ENCODE measurements at regions not wholly inside any gene's neighbourhood (a gene's known extent, or its start where the extent isn't known, plus 50 kb on each side); places are given as distances from the start of the nearest gene placed in this dataset.
"Not testable (repeated sequence)": the region's sequence is repeated elsewhere in the genome, so short reads cannot be mapped to it uniquely, and the experiment has no call there.

DNA sequence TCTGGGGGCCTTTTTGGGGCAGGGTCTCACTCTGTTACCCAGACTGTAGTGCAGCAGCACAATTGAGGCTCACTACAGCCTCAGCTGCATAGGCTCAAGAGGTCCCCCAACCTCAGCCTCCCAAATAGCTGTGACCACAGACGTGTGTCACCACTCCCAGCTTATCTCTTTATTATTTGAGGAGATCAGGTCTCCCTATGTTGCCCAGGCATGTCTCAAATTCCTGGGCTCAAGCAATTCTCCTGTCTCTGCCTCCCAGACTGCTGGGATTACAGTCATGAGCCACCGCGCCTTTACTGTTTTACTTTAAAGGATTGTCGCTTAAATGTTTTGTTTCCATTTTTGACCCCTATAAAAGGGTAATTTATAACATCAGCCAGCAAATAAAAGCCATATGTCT lies 502.6 kb upstream of the AUTS2 start:
- intact Hi-C loops (cut with micrococcal nuclease), result no loop called here

- intact Hi-C loops (cut with micrococcal nuclease), result no loop called here
Observed at GRCh38 chr7:69104023-69104422, 494.3 kb upstream of the AUTS2 start.

DNA sequence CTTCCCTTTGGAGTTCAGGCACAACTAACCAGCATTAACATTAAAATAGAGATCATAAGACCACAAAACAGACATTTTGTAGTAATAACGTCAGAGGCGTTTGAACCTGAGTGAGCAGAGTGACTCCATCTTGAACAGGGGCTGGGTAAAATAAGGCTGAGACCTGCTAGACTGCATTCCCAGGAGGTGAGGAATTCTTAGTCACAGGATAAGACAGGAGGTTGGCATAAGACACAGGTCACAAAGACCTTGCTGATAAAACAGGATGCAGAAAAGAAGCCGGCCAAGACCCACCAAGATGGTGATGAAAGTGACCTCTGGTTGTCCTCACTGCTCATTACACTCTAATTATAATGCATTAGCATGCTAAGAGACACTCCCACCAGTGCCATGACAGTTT lies 493.2 kb upstream of the AUTS2 start:
- intact Hi-C loops (cut with micrococcal nuclease), result no loop called here

GRCh38 chr7:69105981-69106380 lies 492.3 kb upstream of the AUTS2 start:
- intact Hi-C loops (cut with micrococcal nuclease), result no loop called here

DNA sequence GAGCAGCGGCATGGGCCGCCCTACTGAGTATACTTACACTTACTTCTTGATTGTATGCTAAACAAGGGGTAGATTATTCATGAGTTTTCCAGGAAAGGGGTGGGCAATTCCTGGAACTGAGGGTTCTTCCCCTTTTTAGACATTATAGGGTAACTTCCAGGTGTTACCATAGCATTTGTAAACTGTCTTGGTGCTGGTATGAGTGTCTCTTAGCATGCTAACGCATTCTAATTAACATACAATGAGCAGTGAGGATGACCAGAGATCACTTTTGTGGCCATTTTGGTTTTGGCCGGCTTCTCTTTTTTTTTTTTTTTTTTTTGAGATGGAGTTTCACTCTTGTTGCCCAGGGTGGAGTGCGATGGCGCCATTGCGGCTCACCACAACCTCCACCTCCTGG lies 491.8 kb upstream of the AUTS2 start:
- intact Hi-C loops (cut with micrococcal nuclease), result not testable (repeated sequence)

DNA sequence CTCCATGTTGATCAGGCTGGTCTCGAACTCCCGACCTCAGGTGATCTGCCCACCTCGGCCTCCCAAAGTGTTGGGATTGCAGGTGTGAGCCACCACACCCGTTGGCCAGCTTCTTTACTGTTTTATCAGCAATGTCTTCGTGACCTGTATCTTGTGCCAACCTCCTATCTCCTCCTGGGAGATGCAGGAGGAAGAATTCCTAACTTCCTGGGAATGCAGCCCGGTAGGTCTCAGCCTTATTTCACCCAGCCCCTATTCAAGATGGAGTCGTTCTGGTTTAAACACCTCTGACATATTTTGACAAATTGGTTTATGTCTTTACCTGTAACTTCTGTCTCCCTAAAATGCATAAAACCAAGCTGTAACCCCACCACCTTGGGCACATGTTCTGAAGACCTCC lies 491.3 kb upstream of the AUTS2 start:
- intact Hi-C loops (cut with micrococcal nuclease), result not testable (repeated sequence)

DNA sequence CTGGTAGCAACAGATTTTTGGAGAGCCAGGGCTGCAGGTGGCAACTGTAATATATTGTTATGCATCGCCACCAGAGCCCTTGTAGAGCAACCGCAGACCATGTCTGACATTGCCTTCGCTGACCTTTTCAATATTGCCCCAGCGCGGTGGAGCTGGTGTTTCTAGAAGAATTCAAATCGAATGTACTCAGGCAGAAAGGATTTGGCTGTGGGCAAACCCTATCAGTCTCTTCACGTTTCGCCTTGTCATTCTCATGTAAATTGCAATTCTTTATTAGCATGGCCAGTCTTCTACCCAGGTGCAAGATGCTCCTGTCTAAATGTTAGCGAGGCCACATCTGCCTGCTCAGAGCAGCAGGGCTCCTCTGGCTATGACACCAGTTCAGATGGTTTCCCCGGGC lies 490.2 kb upstream of the AUTS2 start:
- intact Hi-C loops (cut with micrococcal nuclease), result no loop called here

GRCh38 chr7:69109246-69109645 lies 489.0 kb upstream of the AUTS2 start:
- intact Hi-C loops (cut with micrococcal nuclease), result no loop called here

DNA sequence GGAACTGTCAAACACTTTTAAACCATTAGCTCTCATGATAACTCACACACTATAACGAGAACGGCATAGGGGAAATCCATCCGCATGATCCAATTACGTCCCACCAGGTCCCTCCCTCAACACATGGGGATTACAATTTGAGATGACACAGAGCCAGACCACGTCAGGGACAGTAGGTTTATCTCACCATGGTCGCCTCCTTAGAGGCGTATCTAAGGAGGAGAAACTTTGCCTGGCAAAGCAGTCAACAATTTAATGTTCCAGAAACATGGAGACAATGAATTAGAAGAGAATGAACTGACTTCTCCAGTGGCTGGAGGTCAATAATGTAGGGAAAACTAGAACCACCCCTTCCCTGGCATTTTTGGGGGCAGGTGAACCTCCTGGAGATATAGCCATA lies 488.4 kb upstream of the AUTS2 start:
- intact Hi-C loops (cut with micrococcal nuclease), result no loop called here

DNA sequence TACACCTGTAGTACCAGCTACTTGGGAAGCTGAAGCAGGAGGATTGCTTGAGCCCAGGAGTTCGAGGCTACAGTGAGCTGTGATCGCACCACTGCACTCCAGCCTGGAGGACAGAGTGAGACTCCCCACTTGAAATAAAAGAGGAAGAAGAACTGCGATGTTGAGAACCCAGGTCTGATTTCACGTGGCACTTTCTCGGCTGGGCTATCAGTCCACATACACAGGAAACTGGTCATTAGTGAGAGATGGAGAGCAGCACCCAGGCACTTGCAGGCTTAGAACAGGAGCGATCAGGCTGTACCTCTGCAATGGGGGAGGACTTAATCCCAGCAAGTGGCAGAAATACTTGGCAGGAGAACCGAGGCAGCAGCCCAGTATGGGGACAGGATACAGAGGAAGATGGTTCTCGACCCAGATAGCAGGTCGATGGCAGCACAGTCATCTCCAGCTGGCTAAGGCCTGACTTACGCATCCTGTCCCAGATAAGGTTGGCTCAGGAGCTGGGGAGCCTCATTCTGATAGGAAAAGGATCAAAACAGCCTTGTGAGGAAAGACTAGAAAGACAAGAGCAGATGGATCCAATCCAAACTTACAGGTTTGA lies 487.7 kb upstream of the AUTS2 start:
- intact Hi-C loops (cut with micrococcal nuclease), result no loop called here

DNA sequence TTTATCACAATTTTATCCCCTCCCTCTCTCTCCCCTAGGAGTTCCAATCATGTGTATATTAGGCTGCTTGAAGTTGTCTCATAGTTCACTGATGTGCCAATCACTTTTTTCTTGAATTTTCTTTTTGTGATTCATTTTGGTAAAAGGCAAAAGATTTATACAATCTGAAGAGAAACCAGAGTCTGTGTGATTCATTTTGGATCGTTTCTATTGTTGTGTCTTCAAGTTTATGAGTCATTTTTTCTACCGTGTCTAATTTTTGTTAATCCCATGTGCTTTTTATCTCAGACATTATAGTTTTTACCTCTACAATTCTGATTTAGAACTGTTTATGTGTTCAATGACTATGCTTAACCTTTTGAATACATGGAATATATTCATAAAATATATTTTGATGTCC lies 483.9 kb upstream of the AUTS2 start:
- intact Hi-C loops (cut with micrococcal nuclease), result no loop called here

DNA sequence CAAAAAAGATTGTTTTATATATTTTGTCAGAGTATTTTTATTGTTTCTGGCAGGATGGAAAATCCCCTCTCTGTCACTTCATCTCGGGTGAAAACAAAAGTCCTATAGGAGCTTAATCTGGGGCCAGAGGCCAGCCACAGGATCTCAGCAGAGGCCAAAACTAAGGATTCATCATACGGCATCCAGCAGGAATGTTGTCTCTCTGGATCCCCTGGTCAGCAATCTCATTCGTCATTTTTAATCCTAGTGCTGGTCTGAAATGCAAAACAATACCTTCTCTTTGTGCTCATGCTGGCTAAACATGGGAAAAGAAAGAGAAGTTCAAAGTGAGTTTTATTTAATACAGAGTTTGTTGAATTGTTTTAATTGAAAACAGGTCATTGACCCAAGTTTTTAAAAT lies 482.5 kb upstream of the AUTS2 start:
- intact Hi-C loops (cut with micrococcal nuclease), result no loop called here

DNA sequence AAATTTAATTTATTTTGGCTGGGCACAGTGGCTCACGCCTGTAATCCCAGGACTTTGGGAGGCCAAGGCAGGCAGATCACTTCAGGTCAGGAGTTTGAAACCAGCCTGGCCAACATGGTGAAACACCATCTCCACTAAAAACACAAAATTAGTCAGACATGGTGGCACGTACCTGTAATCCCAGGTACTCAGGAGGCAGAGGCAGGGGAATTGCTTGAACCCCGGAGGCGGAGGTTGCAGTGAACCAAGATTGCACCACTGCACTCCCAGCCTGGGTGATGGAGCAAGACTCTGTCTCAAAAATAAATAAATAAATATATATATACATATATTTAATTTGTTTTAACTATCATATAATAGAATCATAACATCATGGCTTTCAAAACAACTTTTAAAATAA lies 482.1 kb upstream of the AUTS2 start:
- intact Hi-C loops (cut with micrococcal nuclease), result not testable (repeated sequence)

DNA sequence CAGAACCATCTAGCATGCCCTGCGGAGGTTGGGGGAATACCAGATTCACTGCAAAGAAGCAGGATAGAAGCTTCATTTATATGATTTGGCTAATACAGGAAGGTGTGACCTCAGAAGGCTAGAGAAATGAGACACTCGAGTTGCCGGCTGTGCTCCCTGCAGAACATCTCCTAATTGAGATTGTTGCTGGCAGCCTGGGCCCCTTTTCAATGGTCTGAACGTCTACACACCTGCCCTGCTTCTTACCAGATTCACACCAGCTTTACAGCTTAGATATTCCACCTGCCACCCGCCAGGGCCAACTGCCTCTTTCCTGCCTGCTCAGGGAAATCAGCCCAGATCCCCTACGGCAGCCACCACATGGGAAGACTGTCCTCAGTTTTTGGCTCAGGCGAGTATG lies 475.3 kb upstream of the AUTS2 start:
- intact Hi-C loops (cut with micrococcal nuclease), result no loop called here

- intact Hi-C loops (cut with micrococcal nuclease), result no loop called here
Observed at GRCh38 chr7:69126896-69127479, 471.3 kb upstream of the AUTS2 start.

GRCh38 chr7:69129524-69129923 lies 468.8 kb upstream of the AUTS2 start:
- intact Hi-C loops (cut with micrococcal nuclease), result no loop called here

DNA sequence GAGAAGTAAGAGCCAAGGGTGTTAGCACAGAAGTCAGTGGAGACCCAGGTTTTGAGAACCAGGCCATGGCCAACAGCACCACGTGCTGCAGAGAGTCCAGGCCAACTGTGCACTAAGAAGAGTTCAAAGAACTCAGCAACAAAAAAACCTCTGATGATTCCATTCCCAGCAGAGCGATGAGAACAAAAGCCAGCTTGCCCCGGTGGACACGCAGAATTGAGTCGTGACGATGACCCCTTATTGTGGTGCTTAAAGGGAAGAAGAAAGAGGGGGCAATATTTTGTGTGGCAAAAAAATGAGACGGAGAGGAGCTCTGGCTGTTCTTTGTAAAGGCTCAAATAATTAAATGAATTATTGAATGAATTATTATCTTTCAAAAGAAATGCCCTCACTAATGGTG lies 468.3 kb upstream of the AUTS2 start:
- intact Hi-C loops (cut with micrococcal nuclease), result no loop called here

- intact Hi-C loops (cut with micrococcal nuclease), result no loop called here
Observed at GRCh38 chr7:69130396-69130795, 467.9 kb upstream of the AUTS2 start.

GRCh38 chr7:69134316-69134715 lies 464.0 kb upstream of the AUTS2 start:
- intact Hi-C loops (cut with micrococcal nuclease), result no loop called here

- intact Hi-C loops (cut with micrococcal nuclease), result no loop called here
Observed at GRCh38 chr7:69147631-69148030, 450.6 kb upstream of the AUTS2 start.

DNA sequence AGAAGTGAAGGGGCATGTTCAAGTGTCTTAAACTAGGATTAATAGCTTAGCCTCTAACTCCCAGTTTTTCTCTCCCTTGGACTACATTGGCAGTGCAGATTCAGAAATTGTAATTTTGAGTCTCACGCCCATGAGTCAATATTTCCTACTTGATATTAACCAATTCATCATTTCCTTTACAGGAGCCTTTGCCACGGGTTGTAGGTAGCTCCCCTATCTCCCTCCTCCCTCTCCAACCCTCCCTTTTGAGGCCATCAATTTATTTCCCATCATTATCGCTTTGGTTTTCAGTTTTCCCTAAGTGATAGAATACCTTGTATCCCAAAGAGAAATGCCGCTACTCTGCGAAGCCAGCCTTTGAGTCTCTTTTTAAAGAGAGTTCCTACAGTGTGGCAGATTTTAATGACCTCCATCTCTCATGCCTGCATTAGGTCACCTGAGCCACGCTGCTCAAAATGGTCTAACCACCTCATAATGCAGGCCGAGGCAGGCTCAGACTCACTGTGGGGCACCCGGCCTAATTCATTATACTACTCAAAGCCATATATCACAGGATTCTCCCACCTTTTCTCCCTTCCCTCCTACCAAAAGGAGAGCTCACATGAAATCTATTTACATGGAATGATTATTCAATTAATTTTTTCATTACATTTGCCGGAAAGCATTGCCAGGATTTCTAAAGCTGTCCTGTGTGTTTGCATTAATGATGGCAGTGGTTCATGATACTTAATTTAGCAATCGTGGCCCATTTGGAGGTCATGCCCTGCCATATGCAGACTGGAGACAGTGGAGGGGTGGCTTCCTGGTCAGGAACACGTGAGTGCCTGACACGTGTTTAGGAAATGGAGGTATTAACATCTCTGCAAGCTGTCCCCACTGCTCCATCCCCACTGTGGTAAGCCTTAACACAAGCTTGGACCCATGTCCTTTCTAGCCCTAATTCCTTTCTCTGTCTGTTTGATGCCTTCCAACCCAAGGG lies 448.2 kb upstream of the AUTS2 start:
- intact Hi-C loops (cut with micrococcal nuclease), result no loop called here

GRCh38 chr7:69162326-69162725 lies 435.9 kb upstream of the AUTS2 start:
- intact Hi-C loops (cut with micrococcal nuclease), result no loop called here

Data from T-helper 2 cell treated with Interferon-gamma antibody and Interleukin-4, amounts not matched to agents 100 ng/mL and 5 ng/mL, for 36 hours (primary cell).